ENCODE measurements at regions not wholly inside any gene's neighbourhood (a gene's known extent, or its start where the extent isn't known, plus 50 kb on each side); places are given as distances from the start of the nearest gene placed in this dataset.

- ATAC-seq = no peak
- no peak for DNase-seq
- intact Hi-C loops (cut with DNase I) = no loop called here
These were observed 125.9 kb upstream of the NABP1 start for GRCh38 chr2:191552066-191552465.

DNA sequence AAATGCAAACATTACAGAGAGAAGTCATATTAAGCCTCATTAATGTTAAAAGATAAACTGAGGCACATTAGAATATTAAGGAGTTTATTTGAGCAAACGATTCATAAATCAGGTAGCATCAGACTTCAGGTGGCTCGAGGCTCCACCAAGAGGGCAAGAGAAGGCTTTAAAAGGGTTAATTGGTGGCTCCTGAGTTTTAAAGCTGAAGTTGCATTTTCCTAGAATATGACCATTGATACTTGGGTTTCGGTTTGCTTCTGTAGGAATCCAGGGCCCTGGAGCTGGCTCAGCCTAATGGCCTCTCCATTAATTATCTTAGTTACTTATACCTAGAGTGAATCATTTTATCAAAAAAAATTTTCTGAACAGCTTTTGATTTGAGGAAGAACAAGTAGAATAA lies 123.7 kb upstream of the NABP1 start:
- DNase-seq (no peak), ATAC-seq (no peak)
- intact Hi-C loops (cut with DNase I) = no loop called here

DNA sequence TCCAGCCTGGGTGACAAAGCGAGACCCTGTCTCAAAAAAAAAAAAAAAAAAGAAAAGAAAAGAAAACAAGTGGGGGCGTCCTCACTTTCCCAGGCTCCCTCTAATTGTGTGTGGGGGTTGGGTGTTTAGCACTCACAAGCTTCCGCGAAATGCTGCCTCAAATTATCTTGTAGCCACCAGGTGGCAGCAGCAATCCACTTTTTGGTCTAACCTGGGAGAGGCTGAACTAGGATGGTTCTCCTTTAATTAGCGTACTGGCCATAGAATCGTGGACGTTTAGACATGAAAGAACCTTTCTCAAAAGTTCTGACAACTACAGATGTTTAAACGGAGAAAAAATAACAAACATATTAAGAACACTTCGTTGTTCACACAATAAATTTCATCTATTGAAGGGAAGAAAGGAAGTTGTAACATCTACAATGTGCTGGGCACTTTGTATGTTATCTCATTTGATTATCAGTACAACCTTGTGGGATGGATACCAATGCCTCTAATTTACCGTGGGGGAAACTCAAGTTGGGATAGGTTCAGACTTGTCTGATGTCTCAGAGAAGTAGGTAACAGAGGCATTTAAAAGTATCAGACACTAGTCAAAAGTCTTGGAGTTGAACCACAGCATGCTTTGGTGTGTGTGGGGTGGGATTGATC lies 122.7 kb upstream of the NABP1 start:
- intact Hi-C loops (cut with DNase I) = no loop called here
- ATAC-seq (peak; percentile 92 to 94), DNase-seq (peak; percentile 82)

GRCh38 chr2:191556463-191556862 lies 121.5 kb upstream of the NABP1 start:
- DNase-seq = no peak

DNA sequence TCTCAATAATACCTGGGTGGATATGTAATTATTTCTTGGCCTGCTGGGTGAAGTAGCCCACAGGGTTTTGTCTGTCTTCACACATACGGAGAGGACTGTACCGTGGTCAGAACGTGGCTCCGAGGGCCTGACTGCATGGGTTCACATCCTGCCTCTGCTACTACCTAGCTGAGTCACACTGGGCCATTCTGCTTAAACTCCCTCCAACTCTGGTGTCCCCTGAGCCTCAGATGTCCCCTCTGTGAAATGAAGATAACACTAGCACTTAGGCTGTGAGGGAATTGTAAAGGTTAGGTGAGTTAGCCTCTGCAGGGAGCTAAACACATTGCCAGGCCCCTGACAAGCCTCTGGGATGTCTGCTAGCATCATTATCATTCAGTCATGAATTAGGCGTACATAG lies 120.1 kb upstream of the NABP1 start:
- intact Hi-C loops (cut with DNase I) = no loop called here
- DNase-seq = no peak
- no peak for ATAC-seq

More at GRCh38 chr2:191556463-191556862, 121.5 kb upstream of the NABP1 start:
- no peak for ATAC-seq
- intact Hi-C loops (cut with DNase I) = no loop called here

DNA sequence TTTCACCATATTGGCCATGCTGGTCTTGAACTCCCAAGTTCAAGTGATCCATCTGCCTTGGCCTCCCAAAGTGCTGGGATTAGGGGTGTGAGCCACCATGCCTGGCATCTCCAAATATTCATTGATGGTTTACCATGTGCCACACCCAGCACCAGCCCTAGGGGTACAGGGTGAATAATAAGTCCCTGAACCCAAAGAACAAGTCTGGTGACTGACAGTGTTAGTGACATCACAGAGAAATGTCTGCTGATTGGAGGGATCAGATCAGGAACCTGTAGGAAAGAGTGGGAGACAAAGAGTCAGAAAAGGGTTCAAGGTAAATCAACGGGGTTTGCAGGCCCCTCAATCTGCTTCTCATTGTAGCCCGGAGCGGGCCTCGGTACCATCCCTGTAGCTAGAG lies 118.4 kb upstream of the NABP1 start:
- intact Hi-C loops (cut with DNase I) = no loop called here
- DNase-seq (no peak), ATAC-seq (no peak)

DNA sequence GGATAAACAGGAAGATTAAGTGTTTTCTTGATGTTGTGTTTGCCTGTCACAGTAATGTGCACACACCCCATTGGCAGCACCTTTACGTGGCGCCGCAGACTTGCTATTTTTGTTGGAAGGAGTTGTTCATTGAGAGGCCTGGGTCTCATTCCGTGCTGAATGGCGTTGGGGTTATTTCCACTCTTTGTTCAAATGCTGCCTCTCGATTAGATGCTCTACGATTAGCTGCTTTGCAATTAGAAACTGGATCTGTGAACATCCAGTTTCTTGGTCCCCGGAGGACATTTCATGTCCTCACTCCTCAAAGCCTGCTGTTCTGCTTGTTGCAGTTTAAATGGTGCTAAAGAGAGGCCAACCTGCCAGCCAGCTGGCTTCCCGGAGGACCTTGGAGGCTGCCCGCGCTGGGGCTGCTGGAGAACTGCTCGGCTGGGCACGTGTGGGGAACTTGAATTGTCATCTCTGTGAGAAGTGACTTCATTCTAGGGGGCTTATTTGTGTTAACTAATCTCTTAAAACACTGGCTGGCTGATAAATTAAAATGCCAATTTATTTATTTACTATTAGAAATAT lies 117.4 kb upstream of the NABP1 start:
- ATAC-seq (no peak), DNase-seq (no peak)
- intact Hi-C loops (cut with DNase I) = no loop called here

DNA sequence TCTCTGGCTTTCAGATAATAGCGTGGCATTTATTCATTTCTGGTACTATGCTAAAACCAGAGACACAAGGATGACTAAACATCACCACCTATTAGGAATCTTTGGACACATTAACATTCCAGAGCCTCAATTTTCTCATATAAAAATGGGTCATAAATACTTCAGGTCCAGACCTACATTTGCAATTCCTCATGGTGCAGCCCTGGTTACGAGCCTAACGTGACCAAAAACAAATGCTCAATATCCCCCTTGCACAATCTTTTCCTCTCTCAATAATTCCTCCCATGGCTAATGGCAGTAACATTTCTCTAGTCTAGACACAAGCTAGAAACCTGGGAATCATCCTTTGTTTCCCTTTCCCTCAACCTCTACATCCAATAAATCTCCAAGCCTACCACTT lies 112.8 kb upstream of the NABP1 start:
- ATAC-seq (no peak), DNase-seq (no peak)
- intact Hi-C loops (cut with DNase I) = loop anchor here in 1 of 2 donors (5.0 kb wide), 1 partner anchor 127 kb away; no protein-coding TSS in a partner anchor

- DNase-seq = no peak
- intact Hi-C loops (cut with DNase I) = loop anchor here in 1 of 2 donors (5.0 kb wide), 1 partner anchor 127 kb away; no protein-coding TSS in a partner anchor
- peak in 1 of 2 donors; percentile 17 for ATAC-seq
These were observed 112.2 kb upstream of the NABP1 start for GRCh38 chr2:191565647-191566198.

DNA sequence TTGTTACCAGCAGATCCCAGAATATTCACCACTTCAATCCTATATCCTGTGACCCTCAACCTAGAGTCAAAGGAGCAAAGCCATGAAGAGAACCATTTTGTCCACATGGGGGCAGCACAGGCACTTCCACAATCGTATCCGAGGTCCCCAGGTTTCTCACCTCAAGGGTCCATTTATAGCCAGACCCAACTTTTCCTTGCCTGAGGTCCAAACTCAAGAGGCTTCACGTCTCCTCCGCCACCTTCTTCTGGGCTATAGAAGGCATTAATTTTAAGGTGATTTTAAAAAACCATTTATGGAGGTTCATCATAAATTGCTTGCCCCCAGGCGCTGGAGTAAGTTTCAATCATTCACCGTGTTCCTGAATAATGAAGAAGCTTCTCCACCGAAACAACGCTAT lies 111.6 kb upstream of the NABP1 start:
- ATAC-seq (peak; percentile 65 to 77), DNase-seq (peak; percentile 54)
- intact Hi-C loops (cut with DNase I) = loop anchor here in 1 of 2 donors (5.0 kb wide), 1 partner anchor 126 kb away; no protein-coding TSS in a partner anchor

GRCh38 chr2:191567206-191567605 lies 110.7 kb upstream of the NABP1 start:
- no peak for ATAC-seq
- DNase-seq = no peak
- intact Hi-C loops (cut with DNase I) = loop anchor here in 1 of 2 donors (5.0 kb wide), 1 partner anchor 125 kb away; no protein-coding TSS in a partner anchor

GRCh38 chr2:191569025-191569424 lies 108.9 kb upstream of the NABP1 start:
- DNase-seq = no peak
- intact Hi-C loops (cut with DNase I) = loop anchor here (2.0 to 5.0 kb wide), 2 partner anchors 123 to 124 kb away; no protein-coding TSS in a partner anchor
- ATAC-seq = no peak

DNA sequence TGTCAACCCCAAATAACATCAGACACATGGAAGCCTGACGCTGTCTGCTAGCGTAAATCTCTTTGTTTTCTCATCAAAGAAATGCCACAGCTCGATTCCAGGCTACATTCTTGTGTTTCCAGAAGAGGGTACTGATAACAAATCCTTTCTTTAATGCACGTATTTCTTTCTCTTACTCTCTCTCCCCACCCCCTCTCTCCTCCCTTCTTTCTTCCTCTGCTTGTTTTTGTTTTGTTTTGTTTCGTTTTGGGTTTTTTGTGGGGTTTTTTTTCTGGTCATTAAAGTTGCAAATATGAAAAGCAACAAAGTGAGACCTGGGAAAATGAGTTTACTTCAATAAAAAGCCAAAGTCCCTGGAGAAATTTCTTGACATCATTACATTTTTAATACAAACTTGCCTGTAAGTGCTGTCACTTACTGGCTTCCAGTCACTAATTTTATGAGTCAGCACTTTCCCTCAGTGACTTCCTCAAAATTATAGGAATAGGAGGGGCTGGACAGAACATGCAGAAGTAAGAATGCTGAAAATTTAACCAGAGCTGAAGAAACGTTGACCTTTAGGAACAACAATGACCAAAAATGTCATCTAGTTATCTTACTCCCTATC lies 106.7 kb upstream of the NABP1 start:
- intact Hi-C loops (cut with DNase I) = no loop called here
- ATAC-seq (peak; percentile 67 to 70), DNase-seq (no peak)

DNA sequence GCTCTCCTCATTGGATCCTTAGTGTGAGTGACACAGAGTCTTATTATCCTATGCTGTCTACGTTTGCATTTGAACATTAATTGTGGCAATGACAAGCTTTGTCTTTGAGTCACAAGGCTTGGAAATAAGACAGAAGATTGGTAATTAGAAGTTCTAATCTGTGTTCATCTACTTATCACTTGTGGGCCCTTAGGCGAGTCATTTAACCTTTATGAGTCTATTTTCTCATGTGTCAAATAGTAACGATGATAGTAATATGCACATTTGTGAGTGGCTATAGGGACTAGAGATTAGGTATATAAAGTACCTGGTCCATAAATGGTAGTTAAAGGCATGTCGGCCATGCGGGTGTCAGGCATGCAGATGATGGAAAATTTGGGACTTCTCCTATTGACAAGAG lies 105.6 kb upstream of the NABP1 start:
- intact Hi-C loops (cut with DNase I) = no loop called here
- ATAC-seq (no peak), DNase-seq (no peak)

- DNase-seq (no peak), ATAC-seq (no peak)
- intact Hi-C loops (cut with DNase I) = no loop called here
These were observed 104.7 kb upstream of the NABP1 start for GRCh38 chr2:191573216-191573615.

DNA sequence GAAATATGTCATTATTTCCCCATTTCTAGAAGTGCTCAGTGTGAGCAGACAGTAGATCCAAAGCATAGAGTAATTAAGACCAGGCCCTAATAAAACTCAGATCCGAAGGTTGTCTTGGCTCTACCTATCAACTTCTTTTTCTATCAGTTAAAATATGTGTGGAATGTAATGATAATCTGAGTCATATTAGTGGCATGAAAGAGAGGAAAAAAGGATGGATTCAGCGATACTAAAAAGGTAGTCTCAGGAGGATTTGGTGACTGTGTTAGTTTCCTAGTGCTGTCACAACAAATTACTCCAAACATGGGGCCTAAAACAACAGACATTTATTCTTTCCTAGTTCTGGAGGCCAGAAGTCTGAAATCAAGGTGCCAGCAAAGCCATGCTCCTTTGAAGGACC lies 103.7 kb upstream of the NABP1 start:
- no peak for ATAC-seq
- intact Hi-C loops (cut with DNase I) = no loop called here
- DNase-seq = no peak

GRCh38 chr2:191577605-191578004 lies 100.3 kb upstream of the NABP1 start:
- ATAC-seq (no peak), DNase-seq (no peak)
- intact Hi-C loops (cut with DNase I) = no loop called here

GRCh38 chr2:191578031-191578430 lies 99.9 kb upstream of the NABP1 start:
- intact Hi-C loops (cut with DNase I) = no loop called here
- DNase-seq (no peak), ATAC-seq (no peak)

- intact Hi-C loops (cut with DNase I) = no loop called here
- ATAC-seq (no peak), DNase-seq (no peak)
These were observed 97.4 kb upstream of the NABP1 start for GRCh38 chr2:191580581-191580980.

GRCh38 chr2:191581003-191581402 lies 96.9 kb upstream of the NABP1 start:
- DNase-seq (no peak), ATAC-seq (no peak)
- intact Hi-C loops (cut with DNase I) = no loop called here
